ENCODE measurements at regions not wholly inside any gene's neighbourhood (a gene's known extent, or its start where the extent isn't known, plus 50 kb on each side); places are given as distances from the start of the nearest gene placed in this dataset.

DNA sequence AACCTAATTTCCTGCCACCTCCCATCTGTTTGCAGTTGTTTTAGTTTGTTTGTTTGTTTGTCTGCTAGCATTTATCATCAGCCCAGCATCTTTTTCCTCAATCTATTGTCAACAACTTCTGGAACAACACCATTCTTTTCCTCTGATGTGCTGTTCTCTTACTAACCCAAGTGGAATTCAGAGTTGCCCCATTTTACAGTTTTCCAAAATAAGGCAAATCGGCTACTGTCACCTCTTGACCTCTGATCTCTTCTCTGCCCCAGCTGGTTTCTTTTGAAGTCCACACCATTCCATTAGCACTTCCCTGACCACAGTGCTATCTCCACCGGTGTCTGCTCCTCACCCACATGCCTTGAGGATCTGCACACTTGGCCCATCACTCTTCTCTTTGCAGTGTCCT, 102.4 kb downstream of the EFNB2 start:
- no peak for DNase-seq

DNA sequence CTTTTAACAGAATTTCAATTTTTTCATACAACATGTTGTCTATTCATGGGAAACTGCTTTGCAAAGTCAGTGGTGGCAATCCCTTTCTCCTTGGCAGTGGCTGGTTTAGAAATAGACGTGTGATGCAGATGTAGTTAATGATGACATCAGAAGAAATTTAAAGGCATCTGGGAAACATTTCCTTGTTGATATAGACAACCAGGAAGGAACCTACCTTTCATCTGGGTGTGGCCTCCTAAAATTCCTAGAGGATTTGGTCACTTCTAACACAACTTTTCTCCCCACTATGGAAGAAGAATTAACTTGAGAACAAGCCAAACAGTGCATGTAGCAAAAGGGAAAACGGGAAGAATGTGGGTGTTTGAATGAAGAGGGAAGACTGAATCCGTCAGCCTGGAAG, 102.8 kb downstream of the EFNB2 start:
- no peak for DNase-seq

- no peak for DNase-seq
Measured at GRCh38 chr13:106426909-106427308, 108.6 kb downstream of the EFNB2 start.

DNA sequence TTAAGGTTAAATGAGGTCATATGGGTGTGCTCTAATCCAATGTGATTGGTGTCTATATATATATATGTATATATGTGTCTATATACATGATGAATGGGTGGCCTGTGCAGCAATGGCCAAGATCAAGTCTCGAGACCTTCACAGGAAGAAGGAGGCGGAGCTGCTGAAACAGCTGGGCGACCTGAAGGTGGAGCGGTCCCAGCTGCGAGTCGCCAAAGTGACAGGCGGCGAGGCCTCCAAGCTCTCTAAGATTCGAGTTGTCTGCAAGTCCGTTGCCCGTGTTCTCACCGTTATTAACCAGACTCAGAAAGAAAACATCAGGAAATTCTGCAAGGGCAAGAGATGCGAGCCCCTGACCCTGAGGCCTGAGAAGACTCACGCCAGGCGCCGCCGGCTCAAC, 109.8 kb downstream of the EFNB2 start:
- no peak for DNase-seq

DNA sequence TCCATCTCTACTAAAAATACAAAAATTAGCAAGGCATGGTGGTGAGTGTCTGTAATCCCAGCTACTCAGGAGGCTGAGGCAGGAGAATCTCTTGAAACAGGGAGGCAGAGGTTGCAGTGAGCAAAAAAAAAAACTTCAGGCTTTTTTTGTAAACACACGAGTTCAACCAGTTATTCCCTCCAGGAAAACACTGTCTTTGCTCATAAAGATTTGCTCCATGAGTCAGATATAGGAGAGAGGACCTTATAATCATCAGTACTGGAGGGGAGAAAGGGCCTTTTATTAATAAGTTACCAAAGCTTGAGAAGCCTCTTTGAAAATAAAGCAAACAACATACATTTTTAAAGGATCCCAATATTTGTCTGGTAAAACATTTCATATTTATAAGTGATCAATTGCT, 110.7 kb downstream of the EFNB2 start:
- DNase-seq: no peak

- DNase-seq: no peak
Measured at GRCh38 chr13:106423530-106423929, 111.9 kb downstream of the EFNB2 start.

GRCh38 chr13:106418556-106418955, 116.9 kb downstream of the EFNB2 start:
- no peak for DNase-seq

DNA sequence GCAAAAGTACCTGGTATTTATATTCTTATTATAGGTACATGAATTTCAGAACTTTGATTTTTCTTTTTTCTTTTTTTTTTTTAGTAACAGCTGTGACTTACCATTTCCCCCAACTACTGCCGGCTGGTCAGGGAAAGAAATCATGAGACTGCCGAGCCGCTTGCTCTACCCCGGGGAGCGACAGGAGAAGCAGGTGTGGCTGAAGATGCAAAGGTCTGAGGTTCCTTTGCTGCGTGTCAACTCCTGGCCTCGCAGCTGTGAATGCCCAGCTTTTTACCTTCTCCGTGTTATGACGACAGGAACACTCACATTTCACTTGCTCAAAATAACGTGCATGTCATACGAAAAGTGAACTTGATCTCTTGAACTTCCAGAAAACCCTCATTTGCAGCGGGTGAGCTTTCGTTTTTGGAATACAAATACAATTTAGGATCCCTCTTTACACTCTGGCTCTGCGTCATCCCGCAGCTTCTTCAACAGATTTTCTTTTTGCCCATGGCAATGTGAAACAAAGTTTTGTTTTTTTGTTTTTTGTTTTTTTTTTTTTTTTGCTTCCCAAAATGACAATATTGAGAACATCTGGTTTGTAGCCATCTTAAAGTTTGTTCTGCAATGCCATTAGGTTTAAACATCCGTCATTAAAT, 117.9 kb downstream of the EFNB2 start:
- DNase-seq: no peak

GRCh38 chr13:106416645-106417044, 118.8 kb downstream of the EFNB2 start:
- no peak for DNase-seq

DNA sequence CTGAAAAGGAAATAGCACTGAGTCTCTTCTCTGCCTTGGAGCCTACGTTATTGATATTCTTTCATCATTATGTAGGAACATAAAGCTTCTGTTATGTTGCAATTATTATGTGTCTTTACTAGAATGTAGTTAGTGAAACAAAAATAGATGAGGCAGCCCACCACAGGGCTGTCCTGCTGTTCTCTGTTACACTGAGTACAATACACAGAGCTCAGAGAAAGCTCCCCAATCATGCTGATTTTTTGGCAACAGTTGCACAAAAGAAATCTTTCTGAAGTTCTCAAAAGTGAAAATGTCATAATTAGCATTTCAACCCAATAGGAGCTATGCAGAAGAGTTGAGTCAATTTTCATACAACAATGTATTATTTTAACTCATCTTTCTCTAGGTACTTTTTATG, 119.5 kb downstream of the EFNB2 start:
- no peak for DNase-seq

DNA sequence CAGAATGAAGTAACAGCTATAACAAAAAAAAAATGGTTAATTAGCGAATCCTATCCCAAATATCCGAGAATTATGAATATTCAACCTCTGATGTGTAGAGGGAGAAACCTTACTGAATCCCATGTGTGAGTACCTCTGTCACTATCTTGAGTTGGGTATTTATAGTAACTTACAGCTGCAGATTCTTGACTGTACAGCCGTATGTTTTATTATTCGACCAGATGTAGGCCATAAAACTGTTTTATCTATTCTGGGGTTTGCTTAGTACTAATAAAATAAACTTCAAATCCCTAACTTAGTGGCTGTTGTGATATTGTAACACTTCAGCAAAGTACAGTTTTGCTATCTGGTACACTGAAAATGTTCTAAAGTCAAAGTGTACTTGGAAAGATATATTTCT, 120.0 kb downstream of the EFNB2 start:
- no peak for DNase-seq

GRCh38 chr13:106407338-106407737, 128.1 kb downstream of the EFNB2 start:
- no peak for DNase-seq

DNA sequence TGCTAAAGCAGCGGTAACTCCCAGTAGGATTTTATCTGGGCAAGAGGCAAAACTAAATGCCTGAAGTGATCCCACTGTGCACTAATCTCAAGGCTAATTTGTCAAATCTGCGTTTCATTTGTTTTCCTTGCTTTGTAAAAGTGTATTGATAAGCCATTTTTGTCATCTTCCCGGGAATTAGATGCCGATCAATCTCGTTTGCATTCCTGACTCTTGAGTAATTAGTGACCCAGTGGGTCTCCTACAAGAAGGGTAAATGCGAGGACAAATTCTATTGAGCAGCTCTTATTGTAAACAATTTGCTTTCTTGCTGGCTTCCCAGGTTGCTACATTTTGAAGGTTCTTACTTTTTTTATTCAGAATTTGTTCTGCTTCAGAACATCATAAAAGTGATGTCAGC, 129.7 kb downstream of the EFNB2 start:
- DNase-seq: no peak

DNA sequence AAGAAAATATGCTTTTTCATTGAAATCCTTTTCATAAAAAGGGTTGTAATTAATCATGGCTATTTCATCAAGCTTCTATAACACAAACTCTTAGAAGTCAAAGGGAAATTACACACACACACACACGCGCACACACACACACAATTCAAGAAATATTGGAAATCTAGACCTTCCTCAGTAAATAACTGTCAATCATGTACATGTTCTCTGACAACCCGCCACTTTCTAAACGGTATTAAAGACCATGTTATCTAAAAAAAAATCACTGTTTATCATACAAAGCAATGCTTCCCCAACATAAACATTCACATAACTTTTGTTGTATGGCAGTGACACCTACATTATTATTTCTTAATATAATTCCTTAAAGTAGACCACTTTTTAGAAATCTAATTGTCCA, 132.2 kb downstream of the EFNB2 start:
- no peak for DNase-seq

- DNase-seq: no peak
Measured at GRCh38 chr13:106402866-106403265, 132.6 kb downstream of the EFNB2 start.

- no peak for DNase-seq
Measured at GRCh38 chr13:106401081-106401480, 134.4 kb downstream of the EFNB2 start.

DNA sequence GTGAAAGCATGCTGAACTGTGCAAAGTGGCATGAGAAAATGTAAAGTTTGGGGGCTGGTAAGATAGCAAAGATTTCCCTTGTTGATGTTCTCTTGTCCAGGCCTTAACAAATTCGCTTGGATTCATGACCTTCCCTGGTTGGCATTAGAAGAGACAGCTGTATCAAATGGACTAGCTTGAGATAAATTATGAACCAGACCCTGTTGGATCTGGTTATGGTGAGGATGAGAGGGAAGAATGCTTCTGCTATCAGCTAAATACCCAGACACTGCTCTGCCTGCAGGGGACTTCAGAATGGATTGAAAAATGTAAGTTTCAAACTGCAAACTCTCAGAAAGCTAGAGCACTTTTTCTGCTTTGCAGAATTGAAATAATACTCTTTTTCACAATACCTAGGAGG, 135.2 kb downstream of the EFNB2 start:
- DNase-seq: no peak

GRCh38 chr13:106398289-106398688, 137.2 kb downstream of the EFNB2 start:
- DNase-seq: no peak

GRCh38 chr13:106393776-106394175, 141.7 kb downstream of the EFNB2 start:
- no peak for DNase-seq

- DNase-seq: no peak
Measured at GRCh38 chr13:106391681-106392080, 143.8 kb downstream of the EFNB2 start.

- DNase-seq: no peak
Measured at GRCh38 chr13:106391271-106391670, 144.2 kb downstream of the EFNB2 start.

GRCh38 chr13:106390367-106390766, 145.1 kb downstream of the EFNB2 start:
- no peak for DNase-seq

GRCh38 chr13:106385654-106386053, 149.8 kb downstream of the EFNB2 start:
- DNase-seq: no peak

GRCh38 chr13:106384516-106384915, 150.9 kb downstream of the EFNB2 start:
- DNase-seq: no peak

DNA sequence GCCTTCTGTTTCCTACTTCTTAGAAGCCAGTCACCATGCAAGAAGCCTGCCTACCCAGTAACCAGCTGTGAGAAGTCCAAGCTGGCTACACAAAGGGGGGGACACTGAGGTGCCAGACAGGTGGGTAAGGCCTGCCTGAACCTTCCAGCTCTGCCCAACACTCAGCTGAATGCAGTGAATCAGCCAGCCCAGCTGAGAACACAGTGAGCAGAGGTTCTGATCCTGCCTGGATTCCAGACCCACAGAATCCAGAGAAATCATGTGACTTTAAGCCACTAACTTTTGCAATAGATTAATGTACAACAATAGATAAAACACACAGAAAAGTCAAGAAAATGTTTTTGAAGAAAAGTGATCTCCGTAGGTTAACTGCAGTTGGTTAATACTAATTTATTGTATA, 151.7 kb downstream of the EFNB2 start:
- DNase-seq: no peak

- no peak for DNase-seq
Measured at GRCh38 chr13:106382534-106382933, 152.9 kb downstream of the EFNB2 start.
